HUDEP-2 (cell line): ENCODE measurements at regions not wholly inside any gene's neighbourhood (a gene's known extent, or its start where the extent isn't known, plus 50 kb on each side); places are given as distances from the start of the nearest gene placed in this dataset.
A peak's percentile ranks its signal among the peaks of the same experiment; 100 is the strongest.
"Not testable (repeated sequence)": the region's sequence is repeated elsewhere in the genome, so short reads cannot be mapped to it uniquely, and the experiment has no call there.

Source experiments
- DNase-seq, 76 experiments: peaks; one replicate each; lab custom pipeline; 2025; ENCODE audit not compliant: unreplicated experiment in 76 of 76; lab: John Stamatoyannopoulos, UW

- DNase-seq, result no peak
Measured at GRCh38 chr14:34302654-34303053, 159.4 kb downstream of the SPTSSA start.

- peak in 14 of 76 experiments; percentile 2 to 40 (median 24) for DNase-seq
Measured at GRCh38 chr14:34300882-34301734, 160.9 kb downstream of the SPTSSA start.

GRCh38 chr14:34300330-34300729 is 161.7 kb downstream of the SPTSSA start:
- DNase-seq, result no peak

GRCh38 chr14:34299360-34299759 is 162.7 kb downstream of the SPTSSA start:
- DNase-seq, result no peak

- peak in 30 of 76 experiments; percentile 1 to 52 (median 8) for DNase-seq
Measured at GRCh38 chr14:34297786-34298520, 164.1 kb downstream of the SPTSSA start.

GRCh38 chr14:34283590-34283989 is 178.4 kb downstream of the SPTSSA start:
- no peak for DNase-seq

GRCh38 chr14:34277191-34277590 is 184.8 kb downstream of the SPTSSA start:
- no peak for DNase-seq

GRCh38 chr14:34275530-34275929 is 186.5 kb downstream of the SPTSSA start:
- no peak for DNase-seq

GRCh38 chr14:34275078-34275477 is 187.0 kb downstream of the SPTSSA start:
- DNase-seq, result no peak

- not testable (repeated sequence) for DNase-seq
Measured at GRCh38 chr14:34273716-34274115, 188.3 kb downstream of the SPTSSA start.

GRCh38 chr14:34270361-34270760 is 191.7 kb downstream of the SPTSSA start:
- DNase-seq, result no peak

GRCh38 chr14:34266344-34266743 is 195.7 kb downstream of the SPTSSA start:
- no peak for DNase-seq

GRCh38 chr14:34262127-34262910 is 199.7 kb downstream of the SPTSSA start:
- no peak for DNase-seq

GRCh38 chr14:34259996-34260395 is 202.0 kb downstream of the SPTSSA start:
- DNase-seq, result no peak

GRCh38 chr14:34258318-34258717 is 203.7 kb downstream of the SPTSSA start:
- no peak for DNase-seq

- no peak for DNase-seq
Measured at GRCh38 chr14:34257505-34257904, 204.5 kb downstream of the SPTSSA start.

- no peak for DNase-seq
Measured at GRCh38 chr14:34256223-34256622, 205.8 kb downstream of the SPTSSA start.

- no peak for DNase-seq
Measured at GRCh38 chr14:34254571-34254970, 207.5 kb downstream of the SPTSSA start.

GRCh38 chr14:34254031-34254430 is 208.0 kb downstream of the SPTSSA start:
- no peak for DNase-seq

GRCh38 chr14:34252227-34252626 is 209.8 kb downstream of the SPTSSA start:
- DNase-seq, result no peak

- no peak for DNase-seq
Measured at GRCh38 chr14:34251662-34252061, 210.4 kb downstream of the SPTSSA start.
